KMS-11 (cell line): ENCODE measurements at regions not wholly inside any gene's neighbourhood (a gene's known extent, or its start where the extent isn't known, plus 50 kb on each side); places are given as distances from the start of the nearest gene placed in this dataset.

ENCODE experiments used
- H2AFZ ChIP-seq: fragments of 200-600 bp; sonication (generic); 2 replicates; pipeline ENCODE4 v1.6.1; 2016; ENCODE audit warnings: antibody characterized with exemption, mixed run types, low read depth
- H3K27ac ChIP-seq: fragments of 200-600 bp; sonication (generic); 2 replicates; pipeline ENCODE4 v1.6.1; 2016; ENCODE audit warnings: mild to moderate bottlenecking, mixed run types
- H3K27me3 ChIP-seq: fragments of 200-600 bp; sonication (generic); 2 replicates; pipeline ENCODE4 v1.6.1; 2017; ENCODE audit warnings: mild to moderate bottlenecking, low read depth, mixed run types, moderate library complexity; ENCODE audit not compliant: insufficient read depth
- H3K36me3 ChIP-seq: fragments of 200-600 bp; sonication (generic); 2 replicates; pipeline ENCODE4 v1.6.1; 2017; ENCODE audit warnings: mild to moderate bottlenecking, mixed run types; ENCODE audit not compliant: insufficient read depth
- H3K4me1 ChIP-seq: fragments of 200-600 bp; sonication (generic); 2 replicates; pipeline ENCODE4 v1.6.1; 2016; ENCODE audit warnings: mild to moderate bottlenecking, low read depth, mixed run types; ENCODE audit not compliant: poor library complexity, severe bottlenecking
- H3K4me2 ChIP-seq: fragments of 200-600 bp; sonication (generic); 2 replicates; pipeline ENCODE4 v1.7.0; 2016; ENCODE audit warnings: mild to moderate bottlenecking, mixed run types
- H3K4me3 ChIP-seq: fragments of 200-600 bp; sonication (generic); IDR thresholded peaks from 2 replicates; pipeline ENCODE4 v1.6.1; 2017; ENCODE audit warnings: low read depth, low read length, mixed read lengths; ENCODE audit not compliant: insufficient read depth
- H3K79me2 ChIP-seq: fragments of 200-600 bp; sonication (generic); 2 replicates; pipeline ENCODE4 v1.6.1; 2016; ENCODE audit warnings: low read depth, mixed run types; ENCODE audit not compliant: insufficient read depth
- H3K9ac ChIP-seq: fragments of 200-600 bp; sonication (generic); 2 replicates; pipeline ENCODE4 v1.6.1; 2016; ENCODE audit warnings: mild to moderate bottlenecking, mixed run types
- H4K20me1 ChIP-seq: fragments of 200-600 bp; sonication (generic); 2 replicates; pipeline ENCODE4 v1.6.1; 2016; ENCODE audit warnings: mild to moderate bottlenecking, mixed run types; ENCODE audit not compliant: insufficient read depth
- TF ChIP-seq, protein P1 (sequence below): fragments of 200-600 bp; sonication (generic); conservative IDR thresholded peaks from 2 replicates; pipeline ENCODE4 v1.6.1; 2017; ENCODE audit warnings: low read depth, mild to moderate bottlenecking, antibody characterized with exemption, low read length, moderate library complexity, mixed read lengths

DNA sequence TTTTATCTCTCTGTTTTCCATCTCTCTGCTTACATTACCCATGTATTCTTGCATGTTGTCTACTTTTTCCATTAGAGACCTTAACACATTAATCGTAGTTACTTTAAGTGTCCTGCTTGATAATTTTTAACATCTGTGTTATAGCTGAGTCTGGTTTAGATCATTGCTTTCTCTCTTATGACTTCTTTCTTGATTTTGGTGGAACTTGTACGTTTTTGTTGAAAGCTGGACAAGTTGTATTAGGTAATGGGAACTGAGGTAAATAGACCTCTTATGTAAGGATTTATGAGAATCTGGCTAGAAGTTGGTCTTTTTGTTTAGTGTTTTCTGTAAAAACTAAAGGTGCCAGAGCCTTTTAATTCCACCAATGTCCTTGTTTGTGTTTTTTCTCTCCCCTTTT is 100.8 kb upstream of the LYZL2 start:
- no peaks in the 10 kb centered on the region for H3K4me1 ChIP-seq
- H3K36me3 ChIP-seq, result no peaks in the 10 kb centered on the region
- TF ChIP-seq, protein P1, sequence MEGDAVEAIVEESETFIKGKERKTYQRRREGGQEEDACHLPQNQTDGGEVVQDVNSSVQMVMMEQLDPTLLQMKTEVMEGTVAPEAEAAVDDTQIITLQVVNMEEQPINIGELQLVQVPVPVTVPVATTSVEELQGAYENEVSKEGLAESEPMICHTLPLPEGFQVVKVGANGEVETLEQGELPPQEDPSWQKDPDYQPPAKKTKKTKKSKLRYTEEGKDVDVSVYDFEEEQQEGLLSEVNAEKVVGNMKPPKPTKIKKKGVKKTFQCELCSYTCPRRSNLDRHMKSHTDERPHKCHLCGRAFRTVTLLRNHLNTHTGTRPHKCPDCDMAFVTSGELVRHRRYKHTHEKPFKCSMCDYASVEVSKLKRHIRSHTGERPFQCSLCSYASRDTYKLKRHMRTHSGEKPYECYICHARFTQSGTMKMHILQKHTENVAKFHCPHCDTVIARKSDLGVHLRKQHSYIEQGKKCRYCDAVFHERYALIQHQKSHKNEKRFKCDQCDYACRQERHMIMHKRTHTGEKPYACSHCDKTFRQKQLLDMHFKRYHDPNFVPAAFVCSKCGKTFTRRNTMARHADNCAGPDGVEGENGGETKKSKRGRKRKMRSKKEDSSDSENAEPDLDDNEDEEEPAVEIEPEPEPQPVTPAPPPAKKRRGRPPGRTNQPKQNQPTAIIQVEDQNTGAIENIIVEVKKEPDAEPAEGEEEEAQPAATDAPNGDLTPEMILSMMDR, result no peak

DNA sequence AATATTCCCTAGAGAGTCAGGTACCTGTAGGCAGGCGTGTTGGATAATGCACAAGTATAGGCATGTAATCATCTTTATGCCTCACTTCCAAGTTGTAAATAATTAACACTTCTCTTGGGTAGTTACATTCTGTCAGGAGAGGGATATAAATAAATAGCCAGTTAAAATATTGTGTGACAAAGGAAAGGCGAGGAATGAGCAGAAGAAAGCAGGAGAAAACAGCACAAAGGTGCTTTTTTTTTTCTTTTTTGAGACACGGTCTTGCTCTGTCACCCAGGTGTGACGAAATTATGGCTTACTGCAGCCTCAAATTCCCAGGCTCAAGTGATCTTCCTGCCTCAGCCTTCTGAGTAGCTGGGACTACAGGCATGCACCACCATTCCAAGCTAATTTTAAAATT is 99.2 kb upstream of the LYZL2 start:
- H3K27me3 ChIP-seq, result no peaks in the 10 kb centered on the region
- no peak overlapping the region for H3K27ac ChIP-seq
- no peaks in the 10 kb centered on the region for H3K36me3 ChIP-seq
- no peaks in the 10 kb centered on the region for H4K20me1 ChIP-seq
- no peak overlapping the region for H3K4me3 ChIP-seq
- TF ChIP-seq, protein P1, result no peak
- no peaks in the 10 kb centered on the region for H3K4me1 ChIP-seq
- H3K79me2 ChIP-seq, result no peaks in the 10 kb centered on the region
- no peak overlapping the region for H3K9ac ChIP-seq
- H2AFZ ChIP-seq, result no peak overlapping the region
- no peak overlapping the region for H3K4me2 ChIP-seq

More for the DNA sequence above, 100.8 kb upstream of the LYZL2 start:
- Histone ChIP-seq H4K20me1 (no peaks in the 10 kb centered on the region), H3K79me2 (no peaks in the 10 kb centered on the region), H2AFZ (no peak overlapping the region), H3K9ac (no peak overlapping the region), H3K27me3 (no peaks in the 10 kb centered on the region), H3K4me2 (no peak overlapping the region), H3K27ac (no peak overlapping the region), H3K4me3 (no peak overlapping the region)

GRCh38 chr10:30728127-30728526 is 98.6 kb upstream of the LYZL2 start:
- TF ChIP-seq, protein P1, result no peak
- no peaks in the 10 kb centered on the region for H3K27me3 ChIP-seq
- no peaks in the 10 kb centered on the region for H3K36me3 ChIP-seq
- no peak overlapping the region for H2AFZ ChIP-seq
- no peak overlapping the region for H3K4me3 ChIP-seq
- no peaks in the 10 kb centered on the region for H3K79me2 ChIP-seq
- H3K9ac ChIP-seq, result no peak overlapping the region
- no peaks in the 10 kb centered on the region for H3K4me1 ChIP-seq
- no peak overlapping the region for H3K27ac ChIP-seq
- H4K20me1 ChIP-seq, result no peaks in the 10 kb centered on the region
- H3K4me2 ChIP-seq, result no peak overlapping the region

- Histone ChIP-seq H3K79me2 (no peaks in the 10 kb centered on the region), H3K27ac (no peak overlapping the region), H3K27me3 (no peaks in the 10 kb centered on the region), H3K4me2 (no peak overlapping the region), H3K9ac (no peak overlapping the region), H4K20me1 (no peaks in the 10 kb centered on the region), H2AFZ (no peak overlapping the region), H3K4me3 (no peak overlapping the region), H3K4me1 (no peaks in the 10 kb centered on the region), H3K36me3 (no peaks in the 10 kb centered on the region)
- TF ChIP-seq, protein P1, result no peak
Observed at GRCh38 chr10:30727524-30727923, 98.0 kb upstream of the LYZL2 start.
